Neural cell (in vitro differentiated cells): ENCODE measurements at regions not wholly inside any gene's neighbourhood (a gene's known extent, or its start where the extent isn't known, plus 50 kb on each side); places are given as distances from the start of the nearest gene placed in this dataset.

Experiments
- CTCF ChIP-seq: fragments of 450-650 bp; IDR thresholded peaks from 2 replicates; pipeline ENCODE4 v1.5.1; 2014; ENCODE audit warnings: antibody characterized with exemption, mild to moderate bottlenecking, moderate library complexity; ENCODE audit not compliant: poor library complexity, severe bottlenecking
- POLR2AphosphoS5 ChIP-seq: IDR thresholded peaks from 2 replicates; pipeline ENCODE4 v1.6.1; 2012
- SMC3 ChIP-seq: fragments of 450-650 bp; conservative IDR thresholded peaks from 2 replicates; pipeline ENCODE4 v1.6.1; 2014; ENCODE audit warnings: antibody characterized with exemption, mild to moderate bottlenecking, moderate library complexity; ENCODE audit not compliant: poor library complexity

GRCh38 chr9:129370770-129371169 lies 192.7 kb upstream of the IER5L start:
- TF ChIP-seq CTCF (no peak), POLR2AphosphoS5 (no peak), SMC3 (no peak)
